ENCODE measurements at regions not wholly inside any gene's neighbourhood (a gene's known extent, or its start where the extent isn't known, plus 50 kb on each side); places are given as distances from the start of the nearest gene placed in this dataset.

GRCh38 chr13:63381078-63381859 is 1965.6 kb upstream of the PCDH20 start:
- Histone ChIP-seq H3K4me2 (peak overlapping the region in 6 of 11 experiments; percentile 9 to 55 (median 29); a peak in 7 of 22 replicates), H3K4me3 (no peak overlapping the region), H3K4me1 (peaks cover 0 to 15% (median 4%) of the 10 kb centered on the region in 10 experiments; a peak in 7 of 20 replicates), H3K27ac (peak overlapping the region in 9 of 11 experiments; percentile 2 to 84 (median 72); a peak in 16 of 22 replicates), H3K36me3 (no peaks in the 10 kb centered on the region), H3K9me3 (replicated peaks in 1 of 11) (peaks cover 0 to 35% (median 0%) of the 10 kb centered on the region in 11 experiments; a peak in 11 of 22 replicates), H4K20me1 (no peaks in the 10 kb centered on the region), H3K9ac (peak overlapping the region in 2 of 11 experiments; percentile 33 to 36; a peak in 1 of 22 replicates), H3K27me3 (no peaks in the 10 kb centered on the region)
- TF ChIP-seq Cebpa-rat (IDR thresholded peaks at IDR 0.05) = peak in 2 of 11 experiments; percentile 18 to 51; a peak in 2 of 22 replicates

- TF ChIP-seq Cebpa-rat (IDR thresholded peaks at IDR 0.05) = no peak
- H4K20me1 ChIP-seq = no peaks in the 10 kb centered on the region
- H3K9me3 ChIP-seq (replicated peaks in 1 of 11) = peaks cover 0 to 35% (median 0%) of the 10 kb centered on the region in 11 experiments; a peak in 11 of 22 replicates
- H3K27me3 ChIP-seq = no peaks in the 10 kb centered on the region
- H3K36me3 ChIP-seq = no peaks in the 10 kb centered on the region
- no peak overlapping the region for H3K4me3 ChIP-seq
- H3K4me1 ChIP-seq = peaks cover 0 to 15% (median 4%) of the 10 kb centered on the region in 10 experiments; a peak in 7 of 20 replicates
- H3K27ac ChIP-seq = no peak overlapping the region
- no peak overlapping the region for H3K9ac ChIP-seq
- H3K4me2 ChIP-seq = no peak overlapping the region
These were observed 1962.3 kb upstream of the PCDH20 start for GRCh38 chr13:63377986-63378385.

GRCh38 chr13:63370101-63370500 is 1954.5 kb upstream of the PCDH20 start:
- no peak overlapping the region for H3K4me2 ChIP-seq
- H3K9ac ChIP-seq = no peak overlapping the region
- peaks cover 12 to 15% (median 14%) of the 10 kb centered on the region in 11 experiments for H3K9me3 ChIP-seq (replicated peaks in 1 of 11)
- H3K4me3 ChIP-seq = no peak overlapping the region
- H4K20me1 ChIP-seq = no peaks in the 10 kb centered on the region
- H3K4me1 ChIP-seq = no peaks in the 10 kb centered on the region
- no peaks in the 10 kb centered on the region for H3K27me3 ChIP-seq
- no peak for TF ChIP-seq Cebpa-rat (IDR thresholded peaks at IDR 0.05)
- no peak overlapping the region for H3K27ac ChIP-seq
- H3K36me3 ChIP-seq = no peaks in the 10 kb centered on the region

GRCh38 chr13:63367522-63368198 is 1952.0 kb upstream of the PCDH20 start:
- Histone ChIP-seq H3K9ac (no peak overlapping the region), H3K4me2 (no peak overlapping the region), H4K20me1 (no peaks in the 10 kb centered on the region), H3K4me1 (no peaks in the 10 kb centered on the region), H3K27ac (no peak overlapping the region), H3K27me3 (no peaks in the 10 kb centered on the region), H3K4me3 (no peak overlapping the region), H3K9me3 (replicated peaks in 1 of 11) (peaks cover 12 to 15% (median 14%) of the 10 kb centered on the region in 11 experiments), H3K36me3 (no peaks in the 10 kb centered on the region)
- no peak for TF ChIP-seq Cebpa-rat (IDR thresholded peaks at IDR 0.05)

GRCh38 chr13:63364159-63364558 is 1948.5 kb upstream of the PCDH20 start:
- Histone ChIP-seq H3K4me3 (no peak overlapping the region), H3K4me2 (no peak overlapping the region), H3K27ac (no peak overlapping the region), H3K27me3 (no peaks in the 10 kb centered on the region), H3K9ac (no peak overlapping the region), H4K20me1 (no peaks in the 10 kb centered on the region), H3K9me3 (replicated peaks in 1 of 11) (peaks cover 12 to 15% (median 14%) of the 10 kb centered on the region in 11 experiments), H3K36me3 (no peaks in the 10 kb centered on the region), H3K4me1 (no peaks in the 10 kb centered on the region)
- TF ChIP-seq Cebpa-rat (IDR thresholded peaks at IDR 0.05) = no peak

GRCh38 chr13:63351533-63351932 is 1935.9 kb upstream of the PCDH20 start:
- Histone ChIP-seq H3K27me3 (no peaks in the 10 kb centered on the region), H3K9me3 (replicated peaks in 1 of 11) (no peaks in the 10 kb centered on the region), H3K9ac (no peak overlapping the region), H4K20me1 (no peaks in the 10 kb centered on the region), H3K4me2 (no peak overlapping the region), H3K36me3 (no peaks in the 10 kb centered on the region), H3K27ac (no peak overlapping the region), H3K4me1 (no peaks in the 10 kb centered on the region), H3K4me3 (no peak overlapping the region)
- no peak for TF ChIP-seq Cebpa-rat (IDR thresholded peaks at IDR 0.05)

GRCh38 chr13:63351081-63351480 is 1935.4 kb upstream of the PCDH20 start:
- Histone ChIP-seq H3K27ac (no peak overlapping the region), H3K4me1 (no peaks in the 10 kb centered on the region), H4K20me1 (no peaks in the 10 kb centered on the region)

GRCh38 chr13:63345835-63346234 is 1930.2 kb upstream of the PCDH20 start:
- Histone ChIP-seq H3K4me1 (no peaks in the 10 kb centered on the region), H3K36me3 (no peaks in the 10 kb centered on the region), H3K9ac (no peak overlapping the region), H3K4me2 (no peak overlapping the region), H3K27me3 (no peaks in the 10 kb centered on the region), H3K9me3 (replicated peaks in 1 of 11) (no peaks in the 10 kb centered on the region), H3K4me3 (no peak overlapping the region), H3K27ac (no peak overlapping the region), H4K20me1 (no peaks in the 10 kb centered on the region)
- no peak for TF ChIP-seq Cebpa-rat (IDR thresholded peaks at IDR 0.05)

More at GRCh38 chr13:63351081-63351480, 1935.4 kb upstream of the PCDH20 start:
- Histone ChIP-seq H3K4me2 (no peak overlapping the region), H3K9ac (no peak overlapping the region), H3K9me3 (replicated peaks in 1 of 11) (no peaks in the 10 kb centered on the region), H3K4me3 (no peak overlapping the region), H3K36me3 (no peaks in the 10 kb centered on the region), H3K27me3 (no peaks in the 10 kb centered on the region)
- TF ChIP-seq Cebpa-rat (IDR thresholded peaks at IDR 0.05) = no peak

GRCh38 chr13:63344711-63345110 is 1929.1 kb upstream of the PCDH20 start:
- no peak for TF ChIP-seq Cebpa-rat (IDR thresholded peaks at IDR 0.05)
- no peak overlapping the region for H3K4me3 ChIP-seq
- no peak overlapping the region for H3K27ac ChIP-seq
- H4K20me1 ChIP-seq = no peaks in the 10 kb centered on the region
- no peaks in the 10 kb centered on the region for H3K27me3 ChIP-seq
- no peak overlapping the region for H3K4me2 ChIP-seq
- H3K4me1 ChIP-seq = no peaks in the 10 kb centered on the region
- no peaks in the 10 kb centered on the region for H3K9me3 ChIP-seq (replicated peaks in 1 of 11)
- no peak overlapping the region for H3K9ac ChIP-seq
- no peaks in the 10 kb centered on the region for H3K36me3 ChIP-seq
